HUDEP-2 (cell line): ENCODE measurements at regions not wholly inside any gene's neighbourhood (a gene's known extent, or its start where the extent isn't known, plus 50 kb on each side); places are given as distances from the start of the nearest gene placed in this dataset.

Experiments used
- DNase-seq, 76 experiments: peaks; one replicate each; lab custom pipeline; 2025; ENCODE audit not compliant: unreplicated experiment in 76 of 76; lab: John Stamatoyannopoulos, UW

DNA sequence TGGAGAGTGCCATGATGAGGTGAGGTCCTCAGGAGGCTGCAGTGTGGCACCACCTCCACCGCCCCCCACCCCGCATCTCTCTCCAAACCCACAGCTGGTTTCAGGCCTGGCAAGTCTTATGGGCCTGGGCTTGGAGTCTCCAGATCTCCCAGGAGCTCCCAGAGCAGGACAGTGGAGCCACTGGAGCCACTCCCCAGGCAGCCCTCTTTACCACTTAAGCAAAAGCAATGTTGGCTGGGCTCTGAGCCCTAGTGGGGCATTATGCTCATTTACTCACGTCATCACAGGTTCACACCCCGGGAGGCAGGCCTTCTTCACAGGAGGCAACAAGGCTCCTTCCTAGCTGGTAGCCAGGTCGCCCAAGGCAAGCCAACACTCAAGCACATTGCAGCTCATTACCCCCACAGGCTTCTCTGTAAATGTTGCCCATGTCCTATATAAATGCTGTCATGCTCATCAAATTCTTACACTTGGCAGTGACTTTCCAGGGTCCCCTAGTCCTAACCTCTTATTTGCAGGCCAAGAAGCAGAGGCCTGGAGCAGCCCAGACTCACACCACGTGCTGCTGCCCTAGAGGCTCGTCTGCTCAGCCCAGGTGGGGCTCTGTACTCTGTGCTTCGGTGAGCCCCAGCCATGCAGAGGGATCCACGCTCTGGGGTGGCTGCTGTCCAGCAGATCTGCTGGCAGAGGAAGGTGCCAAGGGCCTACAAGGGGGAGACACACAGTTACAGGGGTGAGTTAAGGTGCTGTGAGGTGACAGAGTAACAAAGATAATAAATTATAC lies 459.3 kb downstream of the MATN1 start:
- no peak for DNase-seq

DNA sequence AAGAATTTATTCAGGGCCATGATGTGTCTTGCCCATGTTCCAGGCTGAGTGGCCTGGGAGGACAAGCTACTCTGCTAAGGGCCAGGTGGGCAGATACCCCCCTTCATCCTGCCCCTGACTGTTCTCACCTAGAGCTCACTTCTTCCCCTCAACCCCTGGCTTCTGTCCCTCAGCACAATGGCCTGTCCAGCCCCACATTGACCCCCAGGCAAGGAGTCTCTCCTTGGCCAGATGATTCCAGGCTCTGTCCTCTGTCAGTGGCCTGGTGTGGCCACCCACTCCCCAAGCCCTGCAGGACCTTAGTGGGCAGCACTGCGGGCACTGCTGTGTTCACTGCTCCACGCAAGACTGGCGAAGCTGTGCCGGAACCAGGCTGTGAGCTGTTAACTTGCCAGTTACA lies 460.0 kb downstream of the MATN1 start:
- DNase-seq = no peak

DNA sequence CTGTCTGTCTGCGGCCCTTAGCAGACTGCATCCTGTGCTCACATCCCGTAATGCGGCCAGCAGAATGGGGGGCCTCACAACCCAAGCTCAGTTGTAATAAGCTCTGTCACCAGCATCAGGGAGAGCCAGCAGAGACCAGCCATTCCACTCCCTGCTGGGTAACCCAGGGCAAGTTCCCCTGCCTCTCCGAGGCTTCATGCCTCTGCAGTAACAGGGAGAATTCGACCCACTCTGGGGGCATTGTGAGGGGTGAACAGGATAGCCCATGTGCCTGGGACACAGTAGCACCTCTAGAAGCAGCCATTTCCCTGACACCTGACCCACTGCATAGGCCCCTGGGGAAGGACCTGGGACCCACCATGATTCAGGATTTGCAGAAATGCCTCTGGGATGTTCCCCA lies 461.2 kb downstream of the MATN1 start:
- DNase-seq = no peak

DNA sequence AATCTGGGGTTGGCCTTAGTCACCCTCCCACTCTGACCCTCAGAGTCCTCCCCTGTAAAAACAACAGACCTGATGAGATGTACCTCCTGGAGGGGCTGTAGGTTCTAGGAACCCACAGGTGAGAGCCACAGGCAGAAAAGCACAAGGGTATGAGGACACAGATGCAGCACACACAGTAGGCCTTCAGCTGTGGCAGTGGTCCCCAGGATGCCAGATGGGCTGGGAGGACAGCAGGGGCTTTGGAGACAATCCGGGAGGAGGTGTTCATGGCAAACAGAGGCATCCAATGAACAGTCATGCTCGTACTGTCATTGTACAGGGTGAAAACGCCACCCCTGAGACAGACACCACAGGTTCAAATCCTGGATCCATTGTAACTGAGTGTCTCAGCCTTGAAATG lies 463.1 kb downstream of the MATN1 start:
- no peak for DNase-seq

DNA sequence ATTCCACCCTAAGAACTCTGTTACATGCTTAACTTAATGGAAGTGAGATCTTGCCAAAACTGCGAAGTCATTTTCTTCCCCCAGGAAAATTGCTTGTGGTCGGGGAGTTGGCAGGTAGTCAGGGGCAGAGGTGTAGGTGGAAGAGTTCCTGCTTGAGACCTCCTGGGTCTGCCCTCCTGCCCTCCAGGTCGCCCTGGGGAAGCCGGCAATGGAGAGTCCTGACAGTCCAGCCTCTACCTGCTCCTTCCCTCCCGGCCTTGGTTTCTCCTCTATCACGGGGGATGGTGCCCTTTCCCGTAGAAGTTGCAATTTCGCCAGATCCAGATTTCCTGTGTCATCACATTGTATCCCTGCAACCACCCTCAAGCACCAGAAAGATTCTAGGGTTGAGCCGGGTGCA lies 463.8 kb downstream of the MATN1 start:
- no peak for DNase-seq

DNA sequence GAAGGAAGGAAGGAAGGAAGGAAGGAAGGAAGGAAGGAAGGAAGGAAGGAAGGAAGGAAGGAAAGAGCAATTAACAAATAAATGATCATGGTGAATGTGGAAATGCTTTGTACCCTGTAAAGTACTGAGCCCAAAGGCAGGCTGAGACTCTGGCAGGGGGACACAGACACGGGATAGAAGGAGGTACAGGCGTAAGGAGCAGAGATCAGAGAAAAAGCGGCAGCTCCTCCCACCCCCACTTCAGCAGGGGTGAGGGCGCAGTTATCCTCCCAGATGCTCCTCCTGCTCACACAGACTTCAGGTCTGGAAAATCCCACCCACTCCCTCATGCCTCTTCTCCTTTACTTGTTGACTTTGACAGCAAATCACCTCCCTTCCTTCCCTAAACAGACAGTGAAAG lies 464.5 kb downstream of the MATN1 start:
- DNase-seq = no peak

DNA sequence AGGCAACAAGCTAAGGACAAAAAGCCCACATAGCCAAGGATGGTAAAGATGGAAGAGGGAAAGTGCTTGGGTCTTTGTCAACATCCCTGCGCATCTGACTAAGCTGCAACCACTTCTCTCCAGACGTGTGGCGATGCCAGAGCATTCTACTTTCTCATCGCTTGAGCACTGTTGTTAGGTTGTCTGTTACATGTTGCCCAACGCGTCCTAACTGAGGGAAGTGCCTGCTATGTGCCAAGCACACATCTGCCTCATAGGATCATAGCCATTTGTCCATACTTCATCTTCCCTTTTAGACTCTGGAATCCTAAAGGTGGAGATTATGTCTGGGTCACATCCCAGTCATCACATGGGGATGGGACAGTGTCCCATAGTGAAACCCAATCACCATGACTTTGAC lies 464.9 kb downstream of the MATN1 start:
- no peak for DNase-seq

DNA sequence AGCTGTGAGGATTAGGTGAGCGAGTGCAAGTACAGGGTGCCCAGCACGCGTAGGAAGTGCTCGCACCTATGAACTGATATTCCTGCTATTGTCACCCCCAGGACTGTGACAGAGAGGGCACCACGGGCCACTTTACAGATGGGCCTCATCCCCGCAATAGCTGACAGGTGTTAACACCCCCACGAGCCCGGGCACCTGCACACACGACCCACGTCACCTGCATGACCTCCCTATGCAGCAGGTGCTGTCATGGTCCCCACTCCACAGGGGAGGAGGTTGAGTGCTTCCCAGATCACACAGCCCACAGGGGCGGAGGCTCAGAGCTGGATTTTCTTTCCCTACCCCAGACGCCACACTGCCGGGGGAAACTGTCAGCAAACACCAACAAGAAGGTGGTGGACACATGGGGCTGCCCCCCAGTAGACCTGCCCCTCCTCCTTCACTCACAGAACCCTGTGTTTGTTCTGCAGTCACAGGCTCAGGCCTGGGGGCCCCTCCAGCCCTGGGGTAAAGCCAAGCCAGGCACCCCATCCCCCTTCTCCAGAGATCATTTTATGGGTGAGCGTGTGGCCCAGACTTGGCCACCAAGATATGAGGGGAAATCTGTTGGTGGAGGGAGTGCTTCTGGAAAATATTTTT lies 465.5 kb downstream of the MATN1 start:
- no peak for DNase-seq

DNA sequence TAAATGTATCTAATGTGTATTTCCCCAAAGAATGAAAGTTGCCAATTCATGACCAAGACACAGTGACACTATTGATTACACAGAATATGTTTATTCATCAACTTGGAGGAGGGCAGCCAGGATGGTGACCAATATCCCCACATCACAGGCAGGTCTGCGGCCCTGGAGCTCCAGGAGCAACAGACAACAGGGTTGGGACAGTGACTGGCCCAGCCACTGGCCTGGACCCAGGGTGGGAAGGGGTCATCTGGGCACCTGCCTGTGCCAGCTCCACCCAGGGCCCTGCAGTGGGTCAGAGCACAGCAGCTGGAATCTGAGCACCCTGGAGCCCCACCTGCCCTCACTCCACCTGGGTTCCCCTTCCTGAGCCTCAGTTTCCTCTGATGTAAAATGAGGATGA lies 466.1 kb downstream of the MATN1 start:
- DNase-seq = no peak

DNA sequence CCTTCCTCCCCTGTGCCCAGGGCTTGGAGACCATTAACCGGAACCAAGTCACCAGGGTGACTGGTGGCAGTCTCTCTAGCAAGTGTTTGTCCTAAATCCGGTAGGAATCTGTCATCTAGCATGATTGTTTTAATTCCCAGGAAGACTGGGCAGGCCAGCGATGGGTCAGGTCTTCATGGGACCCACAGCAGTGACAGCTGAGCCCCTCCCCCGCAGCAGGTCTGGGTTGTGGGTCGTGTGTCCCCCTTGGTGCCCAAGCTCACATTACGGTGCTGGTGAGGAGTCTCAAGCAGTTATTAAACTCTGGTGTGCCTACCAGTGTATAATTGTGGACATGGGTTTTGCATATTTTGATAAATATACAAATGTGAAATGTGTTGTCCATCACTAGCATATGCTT lies 466.5 kb downstream of the MATN1 start:
- no peak for DNase-seq

DNA sequence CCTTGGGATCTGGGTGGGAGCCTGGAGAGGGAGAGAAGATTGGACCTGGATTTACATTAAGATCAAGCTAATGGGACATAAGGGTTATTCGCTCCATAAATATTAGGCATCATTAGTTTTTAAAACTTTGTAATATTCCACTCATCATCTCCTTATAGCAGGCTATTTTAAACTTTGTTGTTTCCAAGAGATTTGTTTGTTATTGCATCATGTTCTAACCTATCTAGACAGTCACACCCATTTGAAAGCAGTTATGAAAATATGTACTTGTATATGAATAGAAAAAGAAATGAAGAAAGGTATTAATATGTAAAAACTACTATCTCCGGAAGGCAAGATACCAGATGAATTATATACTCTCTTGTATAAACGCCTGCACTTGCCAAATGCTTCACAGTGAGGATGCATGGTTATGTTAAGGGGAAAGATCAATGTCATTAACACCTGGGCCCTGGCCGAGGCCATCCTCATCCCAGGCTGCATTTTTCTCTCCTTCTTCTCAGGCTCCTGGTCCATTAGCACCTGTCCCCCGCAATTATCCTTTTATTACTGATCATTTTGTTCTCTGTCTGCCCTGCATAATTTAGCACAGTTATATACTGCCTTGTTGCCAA lies 468.2 kb downstream of the MATN1 start:
- DNase-seq = no peak

DNA sequence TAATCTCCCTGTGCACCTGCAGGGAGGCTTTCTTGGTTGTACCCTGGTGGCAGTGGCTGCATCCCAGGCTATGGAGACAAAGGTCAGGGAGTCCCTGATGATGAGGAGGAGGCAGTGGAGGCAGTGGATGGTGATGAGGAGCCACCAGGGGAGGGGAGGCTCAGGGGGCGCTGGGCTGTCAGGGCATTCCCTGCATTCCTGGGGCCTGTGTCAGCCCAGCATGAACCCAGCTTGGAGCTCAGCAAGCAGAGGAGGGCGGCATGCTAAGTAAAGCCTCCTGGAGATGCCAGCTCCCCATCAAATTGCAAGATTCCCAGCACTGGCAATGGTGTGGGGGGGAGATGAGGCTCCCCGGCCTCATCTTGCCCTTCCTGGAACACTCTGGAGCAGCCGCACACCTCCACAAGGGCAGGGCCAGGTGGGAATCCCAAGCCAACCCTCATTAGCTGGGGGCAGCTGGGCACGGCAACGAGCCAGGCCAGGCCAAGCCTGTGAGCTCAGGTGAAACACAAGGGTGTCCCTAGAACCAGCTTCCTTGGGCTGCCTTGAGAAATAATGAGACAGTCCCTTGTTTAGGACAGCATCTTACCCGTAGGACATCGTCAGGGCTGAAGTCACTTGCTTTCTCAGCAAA lies 469.5 kb downstream of the MATN1 start:
- no peak for DNase-seq

DNA sequence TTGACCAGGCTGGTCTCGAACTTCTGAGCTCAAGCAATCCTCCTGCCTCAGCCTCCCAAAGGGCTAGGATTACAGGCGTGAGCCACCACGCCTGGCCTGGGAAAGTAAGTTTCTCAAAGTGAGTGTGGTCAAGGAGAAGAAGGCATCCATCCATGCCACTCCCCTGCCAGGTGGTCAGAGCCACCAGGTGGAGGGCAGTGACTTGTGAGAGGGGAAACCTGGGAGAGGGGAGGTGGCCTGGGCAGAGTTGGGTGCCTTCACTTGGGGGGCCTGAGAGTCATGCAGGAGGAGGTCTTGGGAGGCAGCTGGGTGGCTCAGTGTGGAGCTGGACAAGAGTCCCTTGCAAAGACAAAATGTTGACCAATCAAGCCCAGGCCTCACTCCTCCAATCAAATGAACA lies 470.0 kb downstream of the MATN1 start:
- no peak for DNase-seq

DNA sequence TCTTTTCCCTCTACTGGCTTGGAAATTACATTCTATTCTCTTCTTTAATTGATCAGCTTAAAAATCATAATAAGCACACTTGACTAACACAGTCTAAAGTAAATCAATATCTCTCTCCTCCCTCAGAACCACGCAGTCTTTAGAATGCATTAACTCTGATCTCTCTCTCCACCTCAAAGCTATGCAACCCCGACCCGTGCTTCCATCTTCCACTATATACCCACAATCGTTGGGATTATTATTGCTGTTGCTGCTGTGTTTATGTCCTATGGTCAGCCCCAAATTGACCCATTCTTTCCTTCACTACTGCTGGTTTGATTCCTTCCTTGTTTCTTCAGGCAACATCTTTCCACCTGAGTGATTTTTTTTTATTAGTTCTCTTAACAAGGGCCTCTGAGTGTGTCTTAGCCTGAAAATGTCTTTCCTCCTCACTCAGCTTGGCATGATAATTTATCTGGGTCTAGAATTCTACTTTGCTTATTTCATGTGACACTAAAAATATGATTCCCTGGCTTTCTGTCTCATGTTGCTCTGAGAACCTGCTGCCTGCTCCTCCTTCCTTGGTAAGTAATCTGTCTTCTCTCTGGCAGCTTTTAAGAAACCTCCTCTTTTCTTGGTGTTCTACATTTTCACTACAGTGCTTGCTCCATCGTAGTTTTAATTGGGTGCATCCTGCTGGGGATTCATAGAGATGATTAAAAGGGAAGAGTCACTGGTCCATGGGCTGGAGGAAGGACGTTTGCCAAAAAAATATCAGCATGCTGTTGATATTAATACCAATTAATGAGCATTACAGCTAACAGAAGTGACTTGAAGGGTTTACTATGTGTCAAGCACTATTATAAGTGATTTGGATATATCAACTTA lies 472.2 kb downstream of the MATN1 start:
- DNase-seq = no peak

DNA sequence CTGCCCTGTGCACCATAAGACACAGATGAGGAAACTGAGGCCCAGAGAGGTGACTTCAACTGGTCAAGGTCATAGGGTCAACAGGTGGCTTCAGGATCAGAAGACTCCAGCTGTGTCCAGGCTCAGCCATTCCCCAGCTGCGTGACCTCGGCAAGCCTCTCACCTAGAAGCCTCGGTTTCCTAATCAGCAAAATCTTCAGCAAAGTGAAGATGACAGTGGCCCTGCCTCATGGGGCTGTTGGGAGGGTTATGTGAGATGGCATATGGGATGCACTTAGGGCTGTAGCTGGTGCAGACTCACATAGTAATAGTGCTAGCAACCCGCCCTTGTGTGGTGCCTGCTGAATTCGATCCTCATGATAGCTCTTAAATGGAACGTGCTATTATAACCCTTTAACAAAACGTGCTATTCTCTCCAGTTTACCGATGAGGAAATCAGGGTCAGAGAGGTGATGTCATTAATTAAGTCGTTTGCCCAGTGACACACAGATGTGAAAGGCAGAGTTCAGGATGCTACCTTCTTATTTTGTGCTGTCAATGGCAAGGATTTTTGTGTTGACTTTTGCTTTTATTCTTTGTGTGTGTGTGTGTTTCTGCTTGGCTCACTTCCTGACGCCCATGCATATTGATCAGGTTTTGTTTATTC lies 472.9 kb downstream of the MATN1 start:
- no peak for DNase-seq

DNA sequence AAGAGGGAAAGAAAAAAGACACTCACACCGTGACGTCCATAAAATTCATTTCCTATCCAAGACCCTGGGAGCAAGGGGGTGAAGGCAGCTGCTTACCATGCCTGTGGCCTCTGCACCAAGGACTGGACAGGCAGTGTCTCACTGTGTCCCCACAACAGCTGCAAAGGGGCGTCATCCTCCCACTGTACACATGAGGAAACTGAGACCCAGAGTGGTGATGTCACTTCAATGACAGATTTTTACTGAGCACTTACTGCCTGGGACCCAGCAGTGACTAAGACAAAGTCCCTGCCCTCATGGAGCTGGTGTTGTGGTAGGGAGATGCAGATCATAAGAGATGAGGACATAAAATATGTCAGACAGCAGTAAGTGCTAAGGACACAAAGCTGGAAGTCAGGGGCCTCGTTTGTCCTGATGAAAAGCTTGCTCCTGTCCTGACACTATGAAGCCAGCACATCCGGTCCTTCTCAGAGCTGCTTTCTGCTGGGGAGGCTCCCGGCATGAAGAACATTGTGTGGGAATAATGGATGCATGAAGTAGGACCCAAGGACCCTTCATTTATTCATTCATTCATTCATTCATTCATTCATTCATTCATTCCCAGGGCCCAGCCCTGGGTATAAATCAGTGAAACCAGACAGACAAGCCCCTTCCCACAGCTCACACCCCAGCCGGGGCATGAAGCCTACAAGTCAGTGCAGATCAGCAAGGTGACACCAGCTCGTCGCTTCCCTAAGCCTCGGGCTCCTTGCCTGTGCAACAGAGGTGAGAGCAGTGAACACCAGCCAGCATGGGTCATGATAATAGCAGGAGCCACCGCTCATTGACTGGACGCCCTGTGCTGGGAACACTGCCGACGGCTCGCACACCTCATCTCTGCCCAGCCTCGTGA lies 473.7 kb downstream of the MATN1 start:
- no peak for DNase-seq

DNA sequence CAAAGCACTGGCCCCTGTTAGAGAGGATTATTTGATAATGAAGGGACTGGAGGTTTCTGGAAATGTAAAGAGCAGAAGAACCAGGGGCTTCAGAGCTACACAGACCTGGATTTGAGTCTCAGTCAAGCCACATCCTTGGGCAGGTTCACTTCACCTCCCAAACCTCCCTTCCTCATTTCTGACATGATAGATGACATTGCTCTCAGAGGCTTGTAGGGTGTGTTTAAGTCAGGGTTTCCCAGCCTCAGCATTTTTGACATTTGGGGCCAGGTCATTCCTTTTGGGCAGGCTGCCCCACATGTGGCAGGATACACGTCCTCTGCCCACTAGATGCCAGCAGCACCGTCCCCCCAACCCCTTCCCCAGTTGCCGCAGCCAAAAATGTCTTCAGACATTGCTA lies 474.6 kb downstream of the MATN1 start:
- DNase-seq = no peak

DNA sequence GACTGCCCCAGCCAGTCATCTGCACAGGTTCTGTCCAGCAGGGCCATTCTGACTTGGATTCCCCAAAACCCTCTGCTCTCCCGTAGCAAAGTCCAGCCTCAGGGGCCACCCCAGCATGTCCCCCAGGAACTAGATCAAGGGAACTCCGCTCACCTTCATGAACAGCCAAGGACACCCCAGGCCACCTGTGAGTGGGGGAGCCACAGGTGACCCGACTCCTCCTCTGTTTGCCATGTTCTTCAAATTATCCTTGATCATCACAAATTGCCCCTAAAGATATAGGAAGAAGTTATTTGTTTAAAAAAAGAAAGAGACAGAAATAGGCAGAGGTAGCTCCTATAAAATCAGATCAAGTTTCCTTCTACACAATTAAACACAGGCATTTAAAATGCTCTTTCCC lies 475.0 kb downstream of the MATN1 start:
- DNase-seq = no peak

DNA sequence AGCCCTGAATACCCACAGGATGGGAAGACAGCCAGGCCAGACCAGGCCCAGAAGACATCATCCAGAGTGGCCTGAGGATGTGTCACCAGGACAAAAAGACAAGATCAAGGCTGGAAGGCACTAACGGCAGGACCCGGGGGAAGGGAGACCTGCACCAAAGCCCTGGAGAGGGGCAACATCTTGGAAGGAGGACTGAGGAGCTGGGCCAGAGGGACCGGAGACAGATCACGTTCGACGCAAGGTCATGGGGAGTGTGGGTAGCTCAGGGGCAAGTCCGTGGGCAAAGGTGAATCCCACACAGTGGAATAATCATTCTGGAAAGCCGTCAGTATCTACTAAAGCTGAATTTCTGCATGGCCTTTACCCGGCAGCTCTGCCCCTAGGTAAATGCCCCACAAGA lies 478.6 kb downstream of the MATN1 start:
- no peak for DNase-seq
